ENCODE measurements at regions not wholly inside any gene's neighbourhood (a gene's known extent, or its start where the extent isn't known, plus 50 kb on each side); places are given as distances from the start of the nearest gene placed in this dataset.
A peak's percentile ranks its signal among the peaks of the same experiment; 100 is the strongest.

GRCh38 chr4:113825272-113825671, 63.7 kb upstream of the CAMK2D start (continued):
- TF ChIP-seq RELB (IDR thresholded peaks at IDR 0.05; ENCODE audit: low read depth) (peak; percentile 73), BACH1 (IDR thresholded peaks at IDR 0.05; ENCODE audit: borderline replicate concordance) (no peak), TBL1XR1 (IDR thresholded peaks at IDR 0.05; ENCODE audit: low read depth, low read length) (0 out of 2 replicates have a peak, but pooled peaks have one; percentile 22), BCLAF1 (IDR thresholded peaks at IDR 0.05) (no peak), ZZZ3 (IDR thresholded peaks at IDR 0.05; ENCODE audit: control insufficient read depth, insufficient read length, low read depth) (no peak), LARP7 (IDR thresholded peaks at IDR 0.05) (no peak), NFXL1 (IDR thresholded peaks at IDR 0.05; ENCODE audit: borderline replicate concordance) (no peak), ZNF24 (IDR thresholded peaks at IDR 0.05) (no peak), ASH2L (IDR thresholded peaks at IDR 0.05; ENCODE audit: borderline replicate concordance, low read depth) (no peak), TCF7 (IDR thresholded peaks at IDR 0.05; ENCODE audit: borderline replicate concordance) (no peak), NBN (IDR thresholded peaks at IDR 0.05) (no peak), SPI1 (IDR thresholded peaks at IDR 0.05; ENCODE audit: borderline replicate concordance, insufficient read depth, low read depth, low read length) (no peak), RAD51 (IDR thresholded peaks at IDR 0.05) (no peak), ZBED1 (IDR thresholded peaks at IDR 0.05; ENCODE audit: borderline replicate concordance) (peak; percentile 50; the same call in 1 of the 2 replicates), TAF1 (IDR thresholded peaks at IDR 0.05; ENCODE audit: borderline replicate concordance, low read depth, low read length) (no peak; the same call in 1 of the 2 replicates), CHD4 (IDR thresholded peaks at IDR 0.05) (no peak), NR2C2 (IDR thresholded peaks at IDR 0.05; ENCODE audit: borderline replicate concordance, control insufficient read depth, insufficient read length, low read depth) (no peak), ATF7 (IDR thresholded peaks at IDR 0.05; ENCODE audit: low read depth) (peak; percentile 55), BCL3 (IDR thresholded peaks at IDR 0.05; ENCODE audit: borderline replicate concordance, insufficient read depth, low read depth, low read length, poor library complexity, severe bottlenecking) (peak; percentile 31), NFIC (IDR thresholded peaks at IDR 0.05; ENCODE audit: low read depth, low read length) (peak; percentile 83), RFX5 (IDR thresholded peaks at IDR 0.05; ENCODE audit: low read depth, low read length) (no peak), E4F1 (IDR thresholded peaks at IDR 0.05; ENCODE audit: borderline replicate concordance, partially characterized antibody) (no peak), ZSCAN29 (IDR thresholded peaks at IDR 0.05) (no peak)
